HL-60 (cell line): ENCODE measurements at regions not wholly inside any gene's neighbourhood (a gene's known extent, or its start where the extent isn't known, plus 50 kb on each side); places are given as distances from the start of the nearest gene placed in this dataset.

ENCODE experiments used
- CTCF ChIP-seq: IDR thresholded peaks from one replicate; pipeline ENCODE4 v1.5.1; 2011; ENCODE audit warnings: low read length, control low read depth, inconsistent platforms; ENCODE audit not compliant: insufficient read depth
- REST ChIP-seq: IDR thresholded peaks from 2 replicates; pipeline ENCODE4 v1.6.1; 2012; ENCODE audit warnings: low read depth; ENCODE audit not compliant: insufficient replicate concordance

GRCh38 chr7:46830-47140 lies 145.6 kb upstream of the FAM20C start:
- TF ChIP-seq CTCF (no peak), REST (no peak)
